Globus pallidus (tissue), 1 donor: ENCODE measurements at regions not wholly inside any gene's neighbourhood (a gene's known extent, or its start where the extent isn't known, plus 50 kb on each side); places are given as distances from the start of the nearest gene placed in this dataset.

ENCODE experiments used
- DNase-seq: peaks from one replicate; pipeline ENCODE4 v3.0.0-alpha.2; 2015; ENCODE audit warnings: low spot score

DNA sequence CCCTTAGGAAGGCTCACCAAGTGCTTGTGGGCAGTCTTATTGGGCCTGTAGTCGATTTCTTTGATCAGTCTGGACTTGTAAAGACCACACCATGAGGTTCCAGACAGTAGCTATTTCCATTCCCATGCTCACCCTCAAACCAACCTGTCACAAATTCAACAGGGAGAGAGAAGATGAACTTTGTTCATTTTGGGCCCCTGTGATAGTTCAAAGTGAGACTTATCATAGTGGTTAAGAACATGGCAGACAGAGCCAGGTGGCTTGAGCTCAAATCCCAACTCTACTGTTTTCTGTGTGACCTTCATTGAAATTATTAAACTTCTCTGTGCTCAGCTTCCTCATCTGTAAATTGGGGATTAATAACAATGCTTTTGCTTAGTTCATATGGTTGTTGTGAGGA, 53.9 kb upstream of the CTLA4 start:
- no peak for DNase-seq

DNA sequence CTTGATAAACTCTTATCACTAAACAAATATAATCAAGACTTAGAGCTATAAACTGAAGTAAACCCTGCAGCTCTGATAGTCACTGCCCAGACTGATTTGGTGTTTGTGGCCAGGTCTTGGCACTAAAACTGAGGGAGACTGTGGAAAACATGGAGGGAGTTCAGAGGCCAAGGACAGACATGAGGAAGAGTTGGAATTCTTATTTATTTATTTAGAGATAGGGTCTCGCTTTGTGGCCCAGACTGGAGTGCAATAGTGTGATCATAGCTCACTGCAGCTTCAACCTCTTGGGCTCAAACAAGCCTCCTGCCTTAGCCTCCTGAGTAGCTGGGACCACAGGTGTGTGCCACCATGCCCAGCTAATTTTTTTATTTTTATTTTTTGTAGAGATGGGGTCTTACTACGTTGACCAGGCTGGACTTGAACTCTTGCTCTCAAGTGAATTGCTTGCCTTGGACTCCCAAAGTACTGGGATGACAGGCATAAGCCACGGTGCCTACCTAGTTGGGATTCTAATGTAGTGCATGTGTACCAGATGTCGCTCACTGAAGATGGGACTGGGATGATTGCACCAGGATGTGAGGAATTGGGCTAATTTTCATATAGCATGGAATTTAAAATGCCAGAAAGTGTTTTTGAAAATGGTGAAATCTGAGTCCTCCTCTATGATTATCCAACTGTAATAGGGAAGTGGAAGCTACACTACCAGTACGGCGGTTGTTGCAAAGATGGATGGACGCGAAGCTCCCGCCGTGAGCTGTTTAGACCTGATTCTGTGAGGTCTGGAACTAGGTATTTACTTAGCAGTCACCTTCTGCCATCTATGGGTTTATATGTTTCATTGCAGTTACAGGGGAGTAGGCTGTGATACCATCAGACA, 52.7 kb upstream of the CTLA4 start:
- DNase-seq: peak; percentile 51

DNA sequence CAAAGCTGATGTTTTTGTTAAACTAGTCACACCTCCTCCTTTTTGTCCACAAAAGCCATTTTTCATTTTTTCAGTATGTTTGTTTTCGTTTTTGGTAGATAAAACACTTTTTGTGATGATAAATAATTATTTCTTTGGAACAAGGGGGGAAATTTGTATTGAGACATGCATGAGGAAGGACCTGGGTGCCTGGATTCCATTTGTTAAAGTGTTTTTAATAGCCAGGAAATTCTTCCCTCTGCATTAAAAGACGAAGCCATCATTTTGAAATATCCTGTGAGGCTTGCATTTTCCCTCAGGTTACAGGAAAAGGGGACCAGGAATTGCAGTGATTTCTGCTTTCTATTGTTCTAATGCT, 52.1 kb upstream of the CTLA4 start:
- no peak for DNase-seq

DNA sequence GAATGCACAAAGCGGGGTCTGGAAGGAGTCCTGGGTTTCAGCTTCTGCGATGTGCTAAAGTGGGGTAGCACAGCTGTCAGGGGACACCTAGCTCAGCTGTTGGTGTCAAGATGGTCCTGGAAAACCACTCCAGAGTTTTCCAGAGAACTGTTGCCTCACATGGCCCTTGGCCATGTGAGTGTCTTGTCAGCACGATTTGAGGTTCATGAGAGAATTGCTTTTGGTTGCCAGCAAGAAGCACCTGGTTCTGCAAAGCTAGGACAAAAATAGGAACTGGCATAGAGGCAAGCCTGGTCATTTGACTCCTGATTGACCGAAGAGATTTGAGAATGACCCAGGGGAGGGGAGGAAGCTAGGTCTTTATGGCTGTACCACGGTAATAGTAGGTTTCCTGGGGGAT, 50.4 kb upstream of the CTLA4 start:
- no peak for DNase-seq
